RWPE2 (cell line): ENCODE measurements at regions not wholly inside any gene's neighbourhood (a gene's known extent, or its start where the extent isn't known, plus 50 kb on each side); places are given as distances from the start of the nearest gene placed in this dataset.

Experiments
- ATAC-seq: fragments of 200-7000 bp; cut with Tn5 transposase; 3 replicates; pipeline ENCODE4 v1.9.1; 2021; ENCODE audit warnings: low read depth
- DNase-seq: peaks from one replicate; pipeline ENCODE4 v3.0.0-alpha.2; 2020; ENCODE audit warnings: low spot score
- H3K27ac ChIP-seq: fragments of 450-650 bp; 2 replicates; pipeline ENCODE4 v1.5.1; 2017; ENCODE audit warnings: mild to moderate bottlenecking; ENCODE audit not compliant: poor library complexity, severe bottlenecking
- H3K27me3 ChIP-seq: fragments of 250-450 bp; sonication (Bioruptor Pico); 2 replicates; pipeline ENCODE4 v1.5.1; 2021; ENCODE audit warnings: mild to moderate bottlenecking, moderate library complexity; ENCODE audit not compliant: insufficient read depth, poor library complexity, severe bottlenecking
- H3K36me3 ChIP-seq: fragments of 250-450 bp; sonication (Bioruptor Pico); 2 replicates; pipeline ENCODE4 v1.5.1; 2020; ENCODE audit warnings: low read depth, mild to moderate bottlenecking, moderate library complexity
- H3K4me1 ChIP-seq: fragments of 250-450 bp; sonication (Bioruptor Pico); 2 replicates; pipeline ENCODE4 v1.5.1; 2021; ENCODE audit warnings: mild to moderate bottlenecking, moderate library complexity; ENCODE audit not compliant: insufficient read depth, poor library complexity, severe bottlenecking
- H3K4me3 ChIP-seq: fragments of 250-450 bp; sonication (Bioruptor Pico); 2 replicates; pipeline ENCODE4 v1.5.1; 2021; ENCODE audit warnings: mild to moderate bottlenecking, moderate library complexity; ENCODE audit not compliant: severe bottlenecking
- H3K9me3 ChIP-seq: fragments of 250-450 bp; sonication (Bioruptor Pico); 2 replicates; pipeline ENCODE4 v1.5.1; 2021; ENCODE audit warnings: mild to moderate bottlenecking, moderate library complexity; ENCODE audit not compliant: severe bottlenecking
- CTCF ChIP-seq: fragments of 450-650 bp; IDR thresholded peaks from one replicate; pipeline ENCODE4 v1.5.1; 2017; ENCODE audit warnings: mild to moderate bottlenecking, moderate library complexity; ENCODE audit not compliant: poor library complexity, severe bottlenecking

GRCh38 chr19:31940396-31940795 is 405.0 kb upstream of the ZNF507 start:
- TF ChIP-seq CTCF, result no peak
- DNase-seq (no peak), ATAC-seq (no peak)
- no peak overlapping the region for H3K27ac ChIP-seq
- H3K9me3 ChIP-seq, result no peaks in the 10 kb centered on the region
- no peak overlapping the region for H3K4me3 ChIP-seq
- no peaks in the 10 kb centered on the region for H3K4me1 ChIP-seq
- peaks cover 22% of the 10 kb centered on the region for H3K27me3 ChIP-seq
- no peaks in the 10 kb centered on the region for H3K36me3 ChIP-seq

- Histone ChIP-seq H3K4me3 (no peak overlapping the region), H3K27me3 (peaks cover 22% of the 10 kb centered on the region), H3K27ac (no peak overlapping the region), H3K36me3 (no peaks in the 10 kb centered on the region), H3K9me3 (no peaks in the 10 kb centered on the region), H3K4me1 (no peaks in the 10 kb centered on the region)
- DNase-seq (no peak), ATAC-seq (no peak)
- TF ChIP-seq CTCF, result no peak
These were observed 402.2 kb upstream of the ZNF507 start for GRCh38 chr19:31943191-31943661.

GRCh38 chr19:31943778-31944177 is 401.6 kb upstream of the ZNF507 start:
- Histone ChIP-seq H3K27me3 (peaks cover 25% of the 10 kb centered on the region), H3K36me3 (no peaks in the 10 kb centered on the region), H3K4me1 (no peaks in the 10 kb centered on the region), H3K27ac (no peak overlapping the region), H3K4me3 (no peak overlapping the region), H3K9me3 (no peaks in the 10 kb centered on the region)
- DNase-seq (no peak), ATAC-seq (no peak)
- TF ChIP-seq CTCF, result no peak

- Histone ChIP-seq H3K9me3 (no peaks in the 10 kb centered on the region), H3K4me1 (no peaks in the 10 kb centered on the region), H3K4me3 (no peak overlapping the region), H3K36me3 (no peaks in the 10 kb centered on the region), H3K27me3 (peaks cover 25% of the 10 kb centered on the region), H3K27ac (no peak overlapping the region)
- ATAC-seq (no peak), DNase-seq (no peak)
- TF ChIP-seq CTCF, result no peak
These were observed 401.1 kb upstream of the ZNF507 start for GRCh38 chr19:31944326-31944725.

- H3K4me3 ChIP-seq, result no peak overlapping the region
- ATAC-seq (no peak), DNase-seq (no peak)
- H3K27ac ChIP-seq, result no peak overlapping the region
- H3K27me3 ChIP-seq, result peaks cover 25% of the 10 kb centered on the region
- no peak for TF ChIP-seq CTCF
- no peaks in the 10 kb centered on the region for H3K4me1 ChIP-seq
- H3K36me3 ChIP-seq, result no peaks in the 10 kb centered on the region
- no peaks in the 10 kb centered on the region for H3K9me3 ChIP-seq
These were observed 398.9 kb upstream of the ZNF507 start for GRCh38 chr19:31946491-31946890.
